Hematopoietic multipotent progenitor cell treated with erythropoietin and hydrocortisone succinate and interleukin-3 and kit ligand, for 8 days (in vitro differentiated cells): ENCODE measurements at regions not wholly inside any gene's neighbourhood (a gene's known extent, or its start where the extent isn't known, plus 50 kb on each side); places are given as distances from the start of the nearest gene placed in this dataset.

Experiments used
- DNase-seq: peaks from one replicate; pipeline ENCODE4 v3.0.0-alpha.2; 2015

DNA sequence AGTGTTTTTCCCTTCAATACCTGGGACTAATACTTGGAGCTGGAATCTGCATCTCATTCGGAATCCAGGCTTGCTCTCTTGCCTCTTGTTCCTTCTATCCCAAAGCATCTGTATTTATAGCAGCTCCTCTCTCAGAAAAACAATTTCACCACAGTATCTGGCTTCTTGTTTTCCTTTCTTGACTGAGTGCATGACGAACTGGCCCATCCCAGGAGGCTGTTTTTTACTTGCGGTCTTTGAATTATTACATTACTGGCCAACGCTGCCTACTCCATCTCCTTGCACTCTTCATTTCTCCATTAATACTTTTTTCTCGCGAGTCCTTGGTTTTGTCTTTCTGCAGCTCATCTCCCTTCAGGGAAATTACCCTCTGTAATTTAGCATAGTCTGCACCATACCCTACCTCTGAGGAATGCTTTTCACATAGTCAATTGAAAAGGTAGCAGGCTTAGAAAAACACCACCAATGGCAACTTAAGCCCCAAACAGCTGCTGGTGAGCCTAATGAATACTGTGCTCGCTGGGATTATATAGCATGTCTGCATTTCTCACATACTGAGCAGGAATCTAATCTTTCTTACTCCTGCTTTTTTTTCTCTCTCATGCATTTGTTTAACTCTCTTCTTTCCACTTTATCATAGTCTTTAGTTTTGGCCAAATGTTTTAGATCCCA, 277.4 kb upstream of the SESN3 start:
- no peak for DNase-seq

DNA sequence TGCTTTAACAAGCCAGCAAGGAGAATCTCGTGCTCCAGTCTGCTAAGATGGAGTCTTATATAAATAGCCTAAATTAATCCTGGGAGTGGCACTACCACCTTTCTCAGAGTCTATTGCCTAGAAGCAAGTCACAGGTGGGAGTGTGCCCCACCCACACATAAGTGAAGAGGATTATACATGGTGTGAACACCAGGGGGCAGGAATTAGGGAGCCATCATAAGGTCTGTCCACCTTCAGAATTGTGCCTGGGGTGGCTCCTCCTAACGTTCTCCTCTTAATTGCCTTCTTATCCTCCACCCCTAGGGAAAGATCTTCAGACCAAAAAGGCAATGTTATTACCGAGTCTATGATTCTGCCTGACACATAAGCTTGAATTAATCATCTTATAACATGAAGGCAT, 276.8 kb upstream of the SESN3 start:
- peak; percentile 17 for DNase-seq

DNA sequence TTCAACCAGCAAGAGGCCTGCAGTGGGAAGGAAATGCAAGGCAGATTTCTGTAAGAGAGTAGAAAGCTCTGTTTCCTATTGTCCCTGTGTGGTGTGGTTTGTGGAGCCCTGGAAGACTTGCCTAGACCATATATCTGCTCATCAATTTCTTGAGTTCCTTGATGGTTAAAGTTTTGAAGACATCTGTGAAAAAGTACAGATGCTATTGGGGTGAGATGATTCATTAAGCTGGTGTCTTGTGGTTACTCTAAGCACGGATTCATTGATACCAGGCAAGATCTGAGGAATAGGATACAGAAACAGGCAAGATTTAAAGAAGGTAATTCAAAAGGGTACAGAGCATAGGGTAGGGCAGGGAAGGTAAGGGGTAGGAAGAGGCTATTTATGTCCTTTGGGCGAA, 275.8 kb upstream of the SESN3 start:
- DNase-seq, result no peak

DNA sequence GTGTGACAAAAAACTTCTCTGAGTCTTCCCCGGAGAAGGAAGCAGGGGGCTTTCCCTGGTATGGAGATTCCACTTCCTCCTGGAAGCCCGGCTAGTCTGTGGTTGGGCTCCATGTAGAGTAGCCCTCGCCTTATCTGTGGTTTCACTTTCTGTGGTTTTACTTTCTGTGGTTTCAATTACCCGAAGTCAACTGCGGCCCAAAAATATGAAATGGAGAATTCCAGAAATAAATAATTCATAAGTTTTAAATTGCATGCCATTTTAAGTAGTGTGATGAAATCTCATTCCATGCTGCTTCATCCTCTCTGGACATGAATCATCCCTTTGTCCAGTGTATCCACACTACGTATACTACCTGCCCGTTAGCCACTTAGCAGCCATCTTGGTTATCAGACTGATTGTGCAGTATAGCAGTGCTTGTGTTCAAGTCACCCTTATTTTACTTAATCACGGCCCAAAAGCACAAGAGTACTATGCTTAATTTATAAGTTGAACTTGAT, 275.0 kb upstream of the SESN3 start:
- peak; percentile 35 for DNase-seq

DNA sequence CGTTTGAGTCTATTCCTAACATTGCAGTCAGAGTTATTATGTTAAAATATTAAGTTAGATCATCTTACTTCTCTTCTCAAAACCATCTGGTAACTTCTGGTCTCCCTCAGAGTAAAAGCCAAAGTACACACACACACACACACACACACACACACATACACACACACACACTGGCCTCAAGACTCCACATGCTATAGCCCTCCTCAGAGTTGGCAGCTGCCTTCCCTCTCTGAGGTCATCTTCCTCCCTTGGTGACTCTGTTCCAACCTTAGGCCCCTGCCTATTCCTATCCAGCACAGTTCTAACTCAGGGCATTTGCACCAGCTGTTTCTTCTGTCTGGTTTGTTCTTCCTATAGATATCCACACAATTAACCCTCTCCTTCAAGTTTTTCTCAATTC, 272.0 kb upstream of the SESN3 start:
- DNase-seq, result no peak

DNA sequence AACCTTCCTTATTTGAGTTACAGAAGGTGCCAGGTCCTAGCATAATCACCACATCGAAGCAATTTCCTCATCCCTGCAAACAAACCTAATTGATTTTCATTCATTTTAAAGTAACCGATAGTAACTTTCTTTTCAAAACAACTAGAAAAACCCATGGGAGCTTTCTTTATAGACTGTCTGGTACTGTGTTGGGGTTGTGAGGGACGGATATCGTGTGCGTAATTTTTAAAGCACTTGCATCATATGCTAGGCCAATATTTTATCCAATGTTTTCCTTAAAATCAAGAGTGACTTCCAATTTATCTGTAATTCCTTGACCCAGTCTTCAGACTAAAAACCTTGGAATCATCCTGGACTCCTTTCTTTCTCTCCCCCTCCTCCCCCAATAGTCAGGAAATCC, 271.5 kb upstream of the SESN3 start:
- DNase-seq, result no peak

DNA sequence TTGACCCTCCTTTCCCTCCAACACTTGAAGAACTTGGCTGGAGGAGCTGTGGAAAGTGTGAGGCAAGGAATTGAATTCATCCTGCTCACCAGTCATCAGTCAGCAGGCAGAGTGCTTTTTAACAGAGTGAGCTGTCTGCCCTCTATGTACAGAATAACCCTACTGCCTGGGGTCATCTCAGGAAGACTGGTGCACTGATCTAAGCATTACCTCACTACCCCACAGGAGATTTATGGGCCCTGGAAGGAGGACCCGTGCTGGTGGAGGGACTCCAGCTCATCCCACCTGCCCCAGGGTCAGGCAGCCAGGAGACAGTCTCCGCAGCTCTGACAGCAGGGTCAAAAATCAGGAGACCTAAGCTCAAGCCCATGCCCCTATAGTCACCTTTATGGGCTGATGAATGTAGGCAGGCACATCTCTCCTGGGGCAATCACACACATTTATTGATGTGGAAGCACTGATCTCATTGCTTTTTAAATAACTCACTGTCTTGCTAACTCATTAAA, 270.8 kb upstream of the SESN3 start:
- DNase-seq, result no peak

DNA sequence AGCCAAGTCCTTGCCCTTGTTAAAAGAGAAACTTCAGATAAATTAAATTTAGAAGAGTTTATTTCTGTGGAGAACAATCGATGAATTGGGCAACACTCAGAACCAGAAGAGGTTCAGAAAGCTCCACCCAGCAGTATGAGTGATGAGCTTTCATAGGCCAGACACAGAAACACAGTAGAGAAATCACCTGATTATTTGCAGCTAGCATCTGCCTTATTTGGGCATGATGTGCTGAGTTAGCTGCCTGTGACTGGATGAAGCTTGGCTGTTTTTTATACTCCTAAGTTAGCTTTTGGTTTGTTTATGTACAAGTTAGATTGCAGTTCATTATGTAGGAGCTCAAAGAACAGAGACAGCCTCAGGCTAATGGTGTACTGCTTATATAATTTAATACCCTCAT, 269.5 kb upstream of the SESN3 start:
- DNase-seq, result no peak

DNA sequence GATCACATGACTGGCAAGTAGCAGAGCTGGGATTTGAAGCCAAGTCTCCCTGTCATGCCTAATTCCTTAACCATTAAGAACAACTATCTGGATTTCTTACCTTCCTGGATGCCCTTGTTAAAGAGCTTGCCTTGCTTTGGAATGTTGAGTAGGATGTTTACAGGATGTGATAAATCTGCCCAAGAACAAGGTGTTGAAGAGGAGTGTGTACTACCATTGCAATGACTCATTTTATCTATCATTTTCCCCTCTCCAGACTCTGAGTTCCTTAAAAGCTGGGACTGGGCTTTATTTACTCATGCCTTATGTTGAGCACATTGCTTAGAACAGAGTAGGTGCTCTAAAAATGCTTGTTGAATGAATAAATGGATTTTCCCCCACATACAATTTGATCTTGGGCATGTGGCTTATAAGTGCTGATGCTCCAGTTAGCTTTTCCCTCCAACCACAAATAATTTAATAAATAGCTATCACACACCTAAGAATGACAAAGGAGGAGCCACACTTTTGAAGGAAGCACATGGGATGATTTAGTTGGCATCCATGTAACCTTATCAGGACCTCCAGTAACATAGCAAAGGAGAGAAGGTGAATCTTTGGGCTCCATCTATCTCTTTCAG, 268.6 kb upstream of the SESN3 start:
- DNase-seq, result no peak

DNA sequence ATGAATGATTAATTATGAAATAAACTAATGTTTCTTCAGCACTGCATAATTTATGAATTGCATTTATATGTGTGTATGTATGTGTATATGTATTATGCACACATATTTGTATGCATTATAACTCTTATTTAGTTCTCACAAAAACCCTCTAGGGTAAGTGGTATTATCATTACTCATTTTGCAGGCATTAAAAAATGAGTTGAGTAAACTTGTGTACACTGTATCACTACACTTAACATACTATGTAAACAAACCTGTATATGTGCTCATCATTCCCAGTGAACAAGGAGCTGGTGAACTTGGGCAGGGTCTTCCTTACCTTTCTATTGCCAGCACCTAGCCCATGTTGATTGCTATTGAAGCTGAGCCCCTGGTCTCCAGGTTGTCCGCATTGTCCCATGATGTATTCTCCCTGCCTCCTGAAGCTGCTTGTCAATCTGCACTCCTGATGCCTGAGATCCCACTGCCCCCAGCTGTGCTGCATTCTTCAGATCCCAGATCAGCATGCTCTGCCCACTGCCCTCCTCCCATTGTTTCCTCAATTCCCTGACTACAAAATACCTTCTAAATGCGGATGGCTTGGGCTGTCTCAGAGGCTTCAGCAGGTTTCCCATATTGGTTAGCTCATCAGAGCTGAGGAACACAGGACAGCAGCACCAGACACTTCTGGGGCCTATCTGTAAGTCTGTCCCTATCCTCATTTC, 267.9 kb upstream of the SESN3 start:
- no peak for DNase-seq

DNA sequence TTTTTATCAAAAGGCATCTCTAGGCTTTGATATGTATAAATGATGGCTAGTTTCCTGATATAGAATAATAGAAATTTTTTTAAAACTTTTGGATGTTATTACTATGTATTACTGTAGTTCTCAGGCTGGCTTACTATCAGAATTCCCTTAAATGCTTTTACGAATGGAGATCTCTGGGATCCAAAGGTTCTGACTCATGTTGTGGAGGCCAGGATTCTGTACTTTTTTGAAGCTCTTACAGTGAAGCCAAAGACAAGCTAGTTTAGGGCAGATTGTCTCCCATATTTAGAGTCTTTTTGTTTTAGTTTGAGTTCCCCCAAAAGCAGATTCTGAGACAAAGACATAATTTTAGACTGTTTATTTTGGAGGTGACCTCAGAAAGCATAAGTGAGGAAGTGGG, 265.9 kb upstream of the SESN3 start:
- DNase-seq, result no peak

DNA sequence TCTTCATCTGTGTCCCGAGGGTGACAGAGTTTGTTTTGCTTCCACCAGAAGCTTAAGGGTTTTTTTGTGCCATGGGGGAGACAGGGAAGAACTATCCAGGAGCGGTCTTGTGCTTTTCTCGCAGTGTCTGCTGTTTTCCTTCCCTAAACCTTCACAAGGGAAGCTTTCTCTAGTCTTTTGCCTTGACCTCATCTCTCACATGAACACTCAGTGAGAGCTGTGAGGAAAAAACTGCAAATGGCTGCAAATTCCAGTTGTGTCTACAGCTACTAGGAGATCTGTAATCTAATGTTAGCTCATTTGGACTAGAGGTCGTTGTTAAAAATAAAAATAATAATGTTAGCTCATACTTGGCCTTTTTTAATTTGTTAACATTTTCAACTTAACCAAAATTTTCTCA, 264.7 kb upstream of the SESN3 start:
- no peak for DNase-seq

DNA sequence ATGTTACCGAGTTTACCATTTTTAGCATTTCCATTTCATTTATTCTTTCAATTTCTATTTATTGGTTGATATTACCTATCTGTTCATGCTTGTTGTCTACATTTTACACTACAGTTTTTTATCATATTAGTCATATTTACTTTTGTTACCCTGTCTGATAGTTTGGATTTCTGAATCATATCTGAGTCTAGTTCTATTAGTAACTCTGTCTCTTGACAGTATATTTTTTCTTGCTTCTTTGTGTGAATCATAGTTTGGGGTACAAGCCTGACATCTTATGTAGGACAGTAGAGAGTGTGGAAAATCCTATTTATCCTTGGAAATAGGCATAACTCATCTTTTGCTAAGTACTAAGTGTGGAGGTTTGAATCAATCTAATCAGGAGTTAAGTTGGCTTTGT, 263.9 kb upstream of the SESN3 start:
- DNase-seq, result no peak

DNA sequence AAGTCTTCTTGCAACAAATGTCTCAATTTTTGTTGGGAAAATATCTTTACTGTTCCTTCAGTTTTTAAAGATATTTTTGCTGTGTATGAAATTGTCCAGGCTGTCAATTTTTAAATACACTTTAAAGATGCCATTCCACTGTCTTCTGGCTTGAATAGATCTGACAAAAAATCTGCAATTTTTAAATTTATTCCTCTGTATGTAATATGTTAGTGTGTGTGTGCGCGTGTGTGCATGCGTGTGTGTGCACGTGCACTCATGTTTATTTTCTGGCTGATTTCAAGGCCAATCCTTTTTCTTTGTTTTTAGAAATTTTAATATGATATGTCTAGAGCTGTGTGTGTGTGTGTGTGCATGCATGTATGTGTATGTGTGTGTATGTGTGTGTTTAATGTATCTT, 263.2 kb upstream of the SESN3 start:
- DNase-seq, result no peak

DNA sequence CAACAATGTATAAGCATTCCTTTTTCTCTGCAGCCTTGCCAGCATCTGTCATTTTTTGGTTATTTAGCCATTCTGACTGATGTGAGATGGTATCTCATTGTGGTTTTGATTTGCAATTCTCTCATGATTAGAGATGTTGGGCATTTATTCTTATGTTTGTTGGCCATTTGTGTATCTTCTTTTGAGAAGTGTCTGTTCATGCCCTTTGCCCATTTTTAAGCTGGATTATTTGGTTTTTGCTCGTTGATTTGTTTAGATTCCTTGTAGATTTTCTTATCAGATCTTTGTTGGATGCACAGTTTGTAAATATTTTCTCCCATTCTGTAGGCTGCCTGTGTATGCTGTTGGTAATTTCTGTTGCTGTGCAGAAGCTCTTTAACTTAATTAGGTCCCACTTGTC, 259.6 kb upstream of the SESN3 start:
- no peak for DNase-seq

DNA sequence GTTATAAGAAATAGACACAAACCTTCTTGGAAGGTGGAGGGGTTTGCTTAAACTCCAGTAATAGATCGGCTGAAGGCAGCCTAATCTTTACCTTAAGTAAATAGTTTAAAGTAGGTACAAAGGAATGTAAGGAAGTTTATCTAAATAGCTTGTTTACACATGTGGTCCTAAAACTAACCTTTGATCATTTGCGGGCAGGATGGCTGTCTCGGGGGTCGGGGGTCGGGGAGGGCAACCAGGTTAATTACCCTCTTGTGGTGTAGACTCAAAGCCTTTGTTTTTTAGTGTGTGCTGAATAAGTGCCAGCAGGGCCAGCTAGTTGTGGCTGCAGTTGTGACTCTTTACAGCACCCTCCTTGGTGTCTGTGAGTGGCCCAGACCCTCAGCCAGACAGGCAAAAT, 256.9 kb upstream of the SESN3 start:
- no peak for DNase-seq

DNA sequence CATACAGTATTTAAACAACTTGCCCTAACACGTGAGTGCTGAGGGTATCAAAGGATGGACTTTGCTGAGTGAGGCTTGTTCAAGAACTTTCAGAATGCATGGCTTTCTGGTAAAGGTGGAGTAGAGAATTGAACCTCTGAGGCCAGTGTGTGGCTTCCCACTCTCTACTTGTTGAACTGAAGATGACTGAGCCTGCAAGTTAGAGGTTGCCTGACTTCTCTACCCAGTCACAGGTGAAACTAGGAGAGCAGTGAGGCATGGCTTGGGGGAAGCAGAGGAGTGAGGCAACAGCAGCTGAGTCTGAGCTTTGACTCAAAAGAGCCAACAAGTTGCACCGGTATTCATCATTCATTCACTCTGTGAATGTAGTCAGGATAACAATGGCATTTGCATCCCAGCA, 256.4 kb upstream of the SESN3 start:
- no peak for DNase-seq

DNA sequence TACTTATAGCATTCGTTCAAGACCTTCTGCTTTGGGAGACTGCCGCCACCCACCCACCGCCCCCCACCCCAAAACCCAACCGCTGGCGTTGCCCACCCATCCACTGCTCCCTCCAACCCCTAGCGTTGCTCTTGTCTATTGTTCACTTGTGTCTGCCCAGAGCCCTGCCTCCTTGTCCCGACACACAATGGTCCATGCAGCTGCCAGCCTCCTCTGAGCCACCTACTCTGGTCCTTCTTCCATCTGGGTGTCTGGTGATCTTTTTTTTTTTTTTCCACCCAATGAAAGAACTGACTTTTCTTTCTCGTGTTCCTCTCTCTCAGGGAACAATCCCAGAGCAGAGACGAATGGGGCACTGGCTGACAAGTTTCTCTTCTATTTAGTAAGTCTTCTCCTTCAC, 256.0 kb upstream of the SESN3 start:
- no peak for DNase-seq

DNA sequence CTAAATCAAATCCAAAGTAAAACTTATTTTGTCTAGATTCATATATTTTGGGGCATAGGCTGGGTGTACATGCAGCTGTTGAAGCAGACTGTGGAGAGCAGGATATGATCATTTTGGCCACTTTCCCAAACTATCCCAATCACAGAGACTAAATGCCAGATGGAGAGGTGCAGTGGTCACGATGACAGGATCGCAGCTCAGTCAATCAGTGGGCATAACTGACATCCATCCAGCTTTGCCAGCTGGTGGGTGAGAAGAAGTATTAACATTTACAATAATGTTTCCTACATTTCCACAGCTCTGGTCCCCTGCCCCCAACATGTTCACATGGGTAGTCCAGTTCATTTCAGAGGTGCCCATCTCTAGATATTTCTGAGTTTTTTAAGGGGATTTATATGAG, 255.5 kb upstream of the SESN3 start:
- DNase-seq, result no peak

DNA sequence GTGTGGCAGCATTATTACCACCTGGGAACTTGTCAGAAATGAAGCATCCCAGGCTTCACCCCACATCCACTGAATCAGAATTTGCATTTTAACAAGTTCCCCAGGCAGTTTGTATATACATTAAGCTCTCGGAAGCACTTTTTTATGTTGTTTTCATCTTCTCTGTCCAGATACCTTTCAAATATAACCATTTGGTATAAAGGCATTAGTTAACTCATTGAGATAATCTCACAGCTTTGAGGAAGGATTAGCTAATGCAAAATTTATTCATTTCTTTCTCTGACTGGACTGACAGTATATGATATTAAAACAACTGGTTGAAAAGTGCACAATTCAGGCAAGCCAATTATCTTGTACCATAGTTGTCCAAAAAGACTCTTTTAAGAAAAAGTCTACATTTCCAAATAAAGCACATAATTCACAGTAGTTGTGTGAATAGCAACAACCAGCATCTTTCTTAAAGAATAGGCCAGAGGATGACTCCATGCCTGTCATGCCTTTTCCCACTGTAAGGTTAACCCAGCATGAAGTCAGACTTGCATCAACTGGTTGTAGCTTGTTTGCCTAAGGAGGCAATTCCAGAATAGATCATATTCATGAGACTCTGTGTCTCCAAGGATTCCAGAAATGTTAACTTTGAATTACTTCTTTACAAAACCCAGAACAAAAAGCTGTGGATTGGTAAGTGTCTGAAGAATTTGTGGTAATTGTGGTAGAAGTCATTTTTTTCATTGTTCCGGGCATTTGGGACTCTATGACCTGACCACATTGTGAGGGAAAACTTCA, 254.3 kb upstream of the SESN3 start:
- DNase-seq, result no peak

DNA sequence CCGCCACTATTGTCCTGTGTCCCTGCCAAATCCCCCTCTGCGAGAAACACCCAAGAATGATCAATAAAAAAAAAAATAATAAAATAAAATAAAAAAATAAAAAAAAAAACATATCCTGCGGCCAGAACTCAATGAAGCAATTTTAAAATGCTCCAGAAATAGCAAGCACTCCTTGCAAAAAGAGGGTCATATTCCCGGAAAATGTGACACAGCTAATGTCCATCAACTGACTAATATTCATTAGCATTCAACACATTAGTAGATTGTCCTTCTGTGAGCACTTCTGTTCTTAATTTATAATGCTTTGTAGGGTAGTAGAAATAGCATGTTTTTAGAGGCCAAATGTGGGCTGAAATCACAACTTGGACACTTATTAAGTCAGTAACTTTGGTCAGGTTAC, 252.3 kb upstream of the SESN3 start:
- no peak for DNase-seq

DNA sequence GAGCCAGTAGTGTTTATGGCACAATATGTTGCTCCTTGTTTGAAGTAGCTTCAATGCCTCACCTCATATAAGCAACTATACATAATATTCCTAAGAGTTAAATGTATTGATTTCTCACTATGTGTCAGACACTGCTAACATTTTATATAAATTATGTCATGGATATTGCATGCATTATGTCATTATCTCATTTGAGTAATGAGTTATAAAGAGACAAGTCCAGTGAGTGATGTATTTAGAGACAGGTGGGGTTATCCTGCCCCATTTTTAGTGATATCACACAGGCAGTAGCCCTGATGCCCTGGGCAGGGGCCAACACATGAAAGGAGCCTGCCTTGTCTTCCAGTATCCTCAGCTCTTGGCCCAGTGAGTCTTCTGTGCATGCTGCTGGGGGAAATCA, 247.0 kb upstream of the SESN3 start:
- no peak for DNase-seq

DNA sequence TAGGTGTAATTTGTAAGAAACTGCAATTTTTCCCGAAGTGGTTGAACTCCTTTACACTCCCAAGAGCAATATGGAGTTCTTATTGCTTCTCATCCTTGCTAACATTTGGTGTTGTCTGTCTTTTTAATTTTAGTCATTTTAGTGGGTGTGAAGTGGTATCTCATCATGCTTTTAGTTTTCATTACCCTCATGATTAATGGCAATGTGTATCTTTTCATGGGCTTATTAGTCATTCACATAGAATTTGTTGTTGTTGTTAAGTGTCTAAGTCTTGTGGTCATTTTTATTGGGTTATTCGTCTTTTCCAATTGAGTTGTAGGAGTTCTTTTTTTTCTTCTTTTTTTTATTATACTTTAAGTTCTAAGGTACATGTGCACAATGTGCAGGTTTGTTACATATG, 238.3 kb upstream of the SESN3 start:
- no peak for DNase-seq
